ENCODE measurements at regions not wholly inside any gene's neighbourhood (a gene's known extent, or its start where the extent isn't known, plus 50 kb on each side); places are given as distances from the start of the nearest gene placed in this dataset.

GRCh38 chr15:58244536-58244935 lies 106.4 kb downstream of the AQP9 start:
- Histone ChIP-seq H3K9me3 (replicated peaks in 1 of 3) (no peaks in the 10 kb centered on the region), H3K4me3 (no peak overlapping the region), H3K27ac (no peak overlapping the region), H3K36me3 (replicated peaks in 1 of 2) (no peaks in the 10 kb centered on the region), H3K27me3 (peaks cover 36% of the 10 kb centered on the region), H3K4me1 (replicated peaks in 1 of 2) (peaks cover 0 to 5% of the 10 kb centered on the region in 2 donors)
- intact Hi-C loops (cut with DNase I) = no loop called here
- WGBS, 4 donors = 57 to 75% (median 62%) methylated on average over 7 of the region's 7 CpGs
- DNase-seq = no peak
- TF ChIP-seq CTCF (IDR thresholded peaks at IDR 0.05) (no peak), POLR2A (IDR thresholded peaks at IDR 0.05) (no peak)

- no peak overlapping the region for H3K4me3 ChIP-seq
- no peak overlapping the region for H3K27ac ChIP-seq
- peaks cover 43% of the 10 kb centered on the region for H3K27me3 ChIP-seq
- intact Hi-C loops (cut with DNase I) = no loop called here
- no peaks in the 10 kb centered on the region for H3K9me3 ChIP-seq (replicated peaks in 1 of 3)
- H3K4me1 ChIP-seq (replicated peaks in 1 of 2) = peaks cover 0 to 11% of the 10 kb centered on the region in 2 donors
- DNase-seq = no peak
- TF ChIP-seq POLR2A (IDR thresholded peaks at IDR 0.05) (no peak), CTCF (IDR thresholded peaks at IDR 0.05) (no peak)
- WGBS, 4 donors = 83 to 92% (median 85%) methylated on average over 3 of the region's 3 CpGs
- H3K36me3 ChIP-seq (replicated peaks in 1 of 2) = no peaks in the 10 kb centered on the region
Observed at GRCh38 chr15:58246041-58246440, 107.9 kb downstream of the AQP9 start.

- no peak overlapping the region for H3K4me3 ChIP-seq
- WGBS, 4 donors = 71 to 75% (median 73%) methylated on average over 18 to 20 of the region's 20 CpGs
- H3K9me3 ChIP-seq (replicated peaks in 1 of 3) = no peaks in the 10 kb centered on the region
- peaks cover 0 to 11% of the 10 kb centered on the region in 2 donors for H3K4me1 ChIP-seq (replicated peaks in 1 of 2)
- H3K27me3 ChIP-seq = peaks cover 54% of the 10 kb centered on the region
- peak; percentile 27 to 77 (median 60) for DNase-seq
- no peaks in the 10 kb centered on the region for H3K36me3 ChIP-seq (replicated peaks in 1 of 2)
- intact Hi-C loops (cut with DNase I) = no loop called here
- no peak for TF ChIP-seq POLR2A (IDR thresholded peaks at IDR 0.05)
- no peak for TF ChIP-seq CTCF (IDR thresholded peaks at IDR 0.05)
- H3K27ac ChIP-seq = no peak overlapping the region
Observed at GRCh38 chr15:58247855-58248842, 110.0 kb downstream of the AQP9 start.

GRCh38 chr15:58249646-58250312 lies 111.6 kb downstream of the AQP9 start:
- Histone ChIP-seq H3K9me3 (replicated peaks in 1 of 3) (no peaks in the 10 kb centered on the region), H3K27me3 (peaks cover 50% of the 10 kb centered on the region), H3K4me1 (replicated peaks in 1 of 2) (peaks cover 0 to 11% of the 10 kb centered on the region in 2 donors), H3K4me3 (no peak overlapping the region), H3K27ac (no peak overlapping the region), H3K36me3 (replicated peaks in 1 of 2) (no peaks in the 10 kb centered on the region)
- intact Hi-C loops (cut with DNase I) = no loop called here
- 28 to 32% (median 29%) methylated on average over 8 of the region's 8 CpGs for WGBS, 4 donors
- DNase-seq = no peak
- TF ChIP-seq CTCF (IDR thresholded peaks at IDR 0.05) = no peak
- no peak for TF ChIP-seq POLR2A (IDR thresholded peaks at IDR 0.05)
